ENCODE measurements at regions not wholly inside any gene's neighbourhood (a gene's known extent, or its start where the extent isn't known, plus 50 kb on each side); places are given as distances from the start of the nearest gene placed in this dataset.

DNA sequence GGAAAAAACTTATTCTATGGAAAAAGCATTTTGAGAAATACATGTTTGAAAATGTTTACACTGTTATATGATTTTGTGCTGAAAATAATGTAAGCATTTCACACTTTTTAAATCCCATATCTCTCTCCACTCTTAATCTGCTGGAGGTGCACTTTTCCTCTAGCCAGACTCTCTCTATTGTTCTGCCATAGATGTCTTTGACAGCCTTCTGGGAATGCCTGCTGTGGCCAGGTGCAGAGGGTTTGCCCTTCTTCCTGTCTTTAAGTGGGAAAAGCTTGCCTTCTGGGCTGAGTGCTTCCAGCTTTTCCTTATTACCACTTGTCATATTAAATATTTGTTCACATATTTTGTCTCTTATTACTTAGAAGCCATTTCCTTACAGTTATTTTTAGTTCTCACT lies 60.1 kb upstream of the PPM1H start:
- no peak for DNase-seq (ENCODE audit: low read depth)

DNA sequence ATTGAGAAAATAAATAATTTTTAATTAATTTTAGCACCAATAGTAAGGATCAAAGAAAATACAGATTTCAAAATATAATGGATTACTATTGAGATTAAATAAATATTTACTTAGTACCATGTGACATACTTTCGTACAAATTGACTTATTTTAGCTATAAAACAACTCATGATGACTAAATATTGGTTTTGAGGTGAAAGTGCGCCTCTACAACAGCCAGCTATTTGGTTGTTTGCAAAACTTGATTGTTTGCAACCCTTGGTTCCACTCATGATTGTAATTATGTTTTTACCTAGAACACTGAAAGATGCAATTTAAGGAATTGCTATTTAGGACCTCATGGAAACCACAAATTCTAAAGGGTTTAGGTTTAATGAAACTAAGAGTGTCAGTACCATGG lies 51.9 kb upstream of the PPM1H start:
- DNase-seq (ENCODE audit: low read depth): no peak

All from fibroblast of the conjunctiva (primary cell).